Renal cortex interstitium (tissue), 11 donors: ENCODE measurements at regions not wholly inside any gene's neighbourhood (a gene's known extent, or its start where the extent isn't known, plus 50 kb on each side); places are given as distances from the start of the nearest gene placed in this dataset.
"Not testable (repeated sequence)": the region's sequence is repeated elsewhere in the genome, so short reads cannot be mapped to it uniquely, and the experiment has no call there.

ENCODE experiments used
- DNase-seq, 11 donors: peaks; one replicate each; pipeline ENCODE4 v3.0.0-alpha.2; 2013; ENCODE audit warnings: low read depth in 9 of 11, low spot score in 4 of 11; ENCODE audit errors: extremely low read depth in 1 of 11

GRCh38 chr1:58950897-58951296, 167.1 kb upstream of the JUN start:
- no peak for DNase-seq

DNA sequence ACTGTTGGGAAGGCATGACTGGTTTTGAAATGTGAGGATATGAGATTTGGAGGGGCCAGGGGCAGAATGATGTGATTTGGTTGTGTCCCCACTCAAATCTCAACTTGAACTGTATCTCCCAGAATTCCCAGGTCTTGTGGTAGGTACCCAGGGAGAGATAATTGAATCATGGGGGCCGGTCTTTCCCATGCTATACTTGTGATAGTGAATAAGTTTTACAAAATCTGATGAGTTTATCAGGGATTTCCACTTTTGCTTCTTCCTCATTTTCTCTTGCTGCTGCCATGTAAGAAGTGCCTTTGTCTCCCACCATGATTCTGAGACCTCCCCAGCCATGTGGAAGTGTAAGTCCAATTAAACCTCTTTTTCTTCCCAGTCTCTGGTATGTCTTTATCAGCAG, 170.1 kb upstream of the JUN start:
- DNase-seq: not testable (repeated sequence)

GRCh38 chr1:58963287-58963686, 179.4 kb upstream of the JUN start:
- DNase-seq: not testable (repeated sequence)

DNA sequence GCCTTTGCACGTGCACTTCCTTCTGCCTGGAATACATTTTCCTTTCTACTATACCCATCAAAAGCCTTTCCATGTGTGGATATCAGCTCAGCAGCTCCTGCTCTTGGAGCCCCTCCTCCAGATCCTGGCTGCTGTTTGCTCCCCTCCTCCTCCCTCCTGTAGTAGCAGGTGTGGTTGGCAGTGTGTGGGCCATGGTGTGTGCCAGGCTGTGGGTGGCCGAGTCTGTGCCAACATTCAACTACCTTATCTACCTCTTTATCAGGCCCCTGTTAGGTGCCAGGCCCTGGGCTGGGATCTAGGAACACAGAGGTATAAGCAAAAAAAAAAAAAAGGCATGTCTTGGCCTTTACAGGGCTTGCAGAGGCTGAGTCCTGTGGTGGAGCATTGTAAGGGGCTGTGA, 180.6 kb upstream of the JUN start:
- DNase-seq: no peak

DNA sequence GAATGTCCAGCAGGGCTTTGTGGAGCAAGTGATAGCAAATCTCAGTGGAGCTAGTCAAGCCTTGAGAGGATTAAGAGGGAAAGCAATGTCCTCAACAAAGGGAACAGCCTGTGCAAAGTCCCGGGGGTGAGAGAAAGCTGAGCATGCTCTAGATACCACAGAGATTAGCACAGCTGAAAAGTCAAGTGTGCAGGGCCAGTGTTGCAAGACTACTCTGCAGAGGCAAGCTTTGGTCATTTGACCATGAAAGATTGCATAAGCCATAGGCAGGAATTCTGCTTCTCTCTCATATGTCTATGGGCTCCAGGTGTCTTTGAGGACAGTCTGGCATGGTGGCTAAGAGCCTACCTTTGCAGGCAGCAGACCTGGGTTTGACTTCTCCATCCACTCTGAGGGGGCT, 181.0 kb upstream of the JUN start:
- DNase-seq: no peak

DNA sequence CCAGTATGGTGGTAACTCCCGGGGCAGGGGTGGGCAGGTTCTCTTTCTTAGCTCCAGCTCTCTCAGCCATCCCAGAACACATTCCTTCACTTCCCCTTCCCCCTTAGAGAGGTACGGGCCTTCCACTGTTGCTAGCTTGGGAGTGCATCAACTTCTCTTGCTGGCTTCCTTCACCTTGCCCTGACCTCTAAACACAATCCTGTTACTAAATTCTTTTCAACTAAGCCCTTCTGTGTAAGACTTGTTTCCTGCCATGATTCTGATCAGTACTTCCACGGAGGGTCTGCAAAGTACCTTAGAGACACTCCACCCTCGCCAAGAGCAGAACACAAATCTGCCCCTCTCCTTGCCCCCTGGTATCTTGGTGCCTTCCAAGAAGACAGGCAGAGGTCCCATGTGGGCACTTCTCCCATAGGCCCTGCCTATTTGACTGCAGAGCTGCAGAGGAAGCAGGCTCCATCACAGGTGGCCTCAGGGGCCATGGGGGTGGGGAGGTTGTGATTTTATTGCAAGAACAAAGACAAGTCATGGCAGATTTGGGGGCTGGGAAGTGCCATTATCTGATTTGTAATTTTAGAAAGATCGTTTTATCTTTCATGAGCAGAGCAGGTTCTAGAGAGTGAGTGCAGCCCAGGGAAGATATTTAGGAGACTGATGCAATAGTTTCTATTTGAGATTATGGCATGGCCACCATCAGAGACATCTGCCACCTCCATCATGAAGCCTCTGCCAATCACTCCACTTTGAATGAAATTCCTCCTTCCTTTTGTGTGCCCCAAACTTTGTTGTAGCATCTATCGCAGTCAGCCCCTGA, 182.5 kb upstream of the JUN start:
- no peak for DNase-seq

DNA sequence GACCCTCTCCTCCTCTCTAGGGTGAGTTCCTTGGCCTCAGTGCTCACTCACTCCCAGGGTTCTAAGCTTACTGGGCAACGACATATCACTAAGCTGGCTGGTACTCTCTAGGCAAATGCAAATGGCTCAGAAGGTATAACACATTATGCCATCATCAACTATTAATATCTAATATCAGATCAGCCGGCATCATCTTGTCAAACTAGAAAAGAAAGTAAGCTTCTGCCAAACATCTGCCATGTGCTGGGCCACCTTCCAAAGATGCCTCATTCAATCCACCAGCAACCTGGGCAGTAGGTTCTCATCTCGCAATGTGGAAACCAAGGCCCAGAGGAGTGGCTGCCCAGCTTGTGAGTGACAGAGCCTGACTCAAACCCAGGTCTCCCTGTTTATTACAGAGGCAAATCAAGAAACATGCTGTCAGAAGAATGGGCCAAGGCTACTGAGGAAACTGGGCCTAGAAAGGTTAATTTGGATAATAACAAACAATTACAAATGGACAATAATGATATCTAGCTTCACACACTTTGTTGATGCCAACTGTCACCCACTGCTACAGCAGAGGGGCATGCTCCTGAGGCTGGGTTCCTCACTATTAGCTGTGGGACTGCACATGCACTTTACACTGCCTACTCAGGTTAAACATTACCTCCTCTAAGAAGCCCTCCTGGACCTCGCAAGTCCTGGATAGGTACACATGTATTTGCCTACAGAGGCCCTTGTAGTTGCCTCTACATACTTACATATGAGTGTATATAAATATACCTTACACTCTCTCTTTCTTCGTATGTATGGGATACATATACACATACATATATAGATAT, 183.3 kb upstream of the JUN start:
- DNase-seq: no peak

DNA sequence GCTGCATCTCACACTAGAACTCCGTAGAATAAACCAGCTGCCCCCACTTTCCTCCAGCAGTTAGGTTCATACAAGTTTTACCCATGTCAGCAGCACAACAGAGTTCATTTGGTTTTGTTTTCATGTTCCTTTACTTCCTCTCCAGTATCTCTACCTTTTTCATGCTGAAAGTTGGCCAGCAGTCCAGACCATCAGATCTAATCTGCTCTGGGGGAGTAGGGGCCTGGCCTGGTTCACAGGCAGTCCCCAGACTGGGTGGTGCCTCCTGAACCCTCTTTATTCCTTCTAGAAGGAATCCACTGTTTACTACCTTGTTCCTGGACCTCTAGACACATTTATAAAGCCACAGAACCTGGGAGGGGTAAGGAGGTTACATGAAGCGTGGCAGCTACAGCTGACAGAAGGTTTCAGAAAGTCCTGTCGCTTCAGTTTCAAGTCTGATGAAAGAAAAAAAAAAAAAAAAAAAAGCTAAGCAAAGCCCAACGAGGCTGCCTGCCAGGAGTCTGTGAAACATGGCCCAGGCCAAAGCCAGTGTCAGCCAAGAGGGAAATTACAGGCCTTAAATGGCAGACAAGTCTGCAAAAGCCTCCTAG, 184.6 kb upstream of the JUN start:
- peak in 10 of 11 donors; percentile 21 to 61 (median 50) for DNase-seq

DNA sequence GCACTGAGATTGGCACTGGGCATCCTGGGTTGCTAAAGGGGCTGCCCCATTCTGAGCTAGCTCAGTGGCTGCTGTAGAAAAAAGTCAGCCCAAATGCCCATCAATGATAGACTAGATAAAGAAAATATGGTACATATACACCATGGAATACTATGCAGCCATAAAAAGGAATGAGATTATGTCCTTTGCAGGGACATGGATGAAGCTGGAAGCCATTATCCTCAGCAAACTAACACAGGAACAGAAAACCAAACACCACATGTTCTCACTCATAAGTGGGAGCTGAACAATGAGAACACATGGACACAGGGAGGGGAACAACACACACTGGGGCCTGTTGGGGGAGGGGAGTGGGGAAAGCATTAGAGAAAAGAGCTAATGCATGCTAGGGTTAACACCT, 185.3 kb upstream of the JUN start:
- not testable (repeated sequence) for DNase-seq

DNA sequence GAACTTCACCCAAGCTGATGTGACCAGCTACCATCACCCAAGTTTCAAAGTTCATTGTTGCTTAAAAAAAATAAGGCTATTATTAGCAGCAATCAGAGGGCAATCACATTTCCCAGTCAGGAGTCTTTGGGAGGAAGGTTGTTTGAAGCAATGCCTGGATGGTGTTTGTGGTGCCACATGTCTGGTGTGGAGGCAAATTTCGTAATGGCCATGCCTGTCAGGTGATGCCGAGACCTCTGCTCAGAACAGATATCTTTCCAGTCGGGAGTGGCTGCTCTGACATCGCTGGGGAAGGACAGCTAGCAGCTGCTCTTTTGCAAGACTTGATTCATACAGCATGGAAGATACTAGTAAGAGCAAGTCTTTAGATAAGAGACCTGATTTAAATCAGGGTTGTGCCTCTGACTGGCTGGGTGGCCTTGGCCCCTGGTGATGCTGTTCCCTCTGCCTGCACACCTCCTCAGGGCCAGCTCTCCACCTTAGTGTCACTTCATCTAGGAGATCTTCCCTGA, 187.8 kb upstream of the JUN start:
- DNase-seq: no peak

DNA sequence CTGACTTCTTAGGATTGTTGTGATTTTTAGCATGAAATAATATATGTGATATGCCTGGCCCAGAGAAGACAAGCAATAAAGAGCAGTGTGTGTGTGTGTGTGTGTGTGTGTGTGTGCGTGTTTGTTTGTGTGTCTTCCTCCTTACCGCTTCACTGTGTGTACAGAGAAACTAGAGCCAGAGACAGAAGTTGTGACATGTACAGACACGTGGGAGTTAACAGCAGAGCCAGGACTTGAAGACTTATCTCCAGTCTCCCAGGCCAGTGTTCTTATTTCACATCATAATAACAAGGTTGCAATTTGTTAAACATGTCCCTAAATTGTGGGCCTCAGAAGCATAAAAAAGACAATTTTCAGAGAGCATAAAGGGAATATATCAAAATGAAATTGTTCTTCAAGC, 192.0 kb upstream of the JUN start:
- peak in 2 of 11 donors; percentile 20 to 28 for DNase-seq

DNA sequence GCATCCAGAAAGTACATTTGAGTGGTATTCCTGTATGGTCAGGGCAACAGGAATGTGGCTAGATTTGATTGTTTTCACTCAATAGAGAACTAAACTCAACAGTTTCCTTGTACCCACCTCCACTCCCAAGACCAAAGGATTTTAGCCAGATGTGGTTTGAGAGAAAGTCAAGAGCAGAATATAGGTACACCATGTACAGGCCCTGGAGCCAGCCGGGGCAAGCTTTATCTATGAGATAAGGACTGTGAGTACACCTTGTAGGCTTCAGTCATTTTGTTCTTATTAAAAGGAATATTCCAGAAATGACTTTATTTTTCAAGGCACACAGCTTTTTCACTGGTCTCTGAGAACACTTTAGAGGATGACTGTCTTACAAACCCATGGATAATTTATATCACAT, 192.4 kb upstream of the JUN start:
- DNase-seq: no peak

DNA sequence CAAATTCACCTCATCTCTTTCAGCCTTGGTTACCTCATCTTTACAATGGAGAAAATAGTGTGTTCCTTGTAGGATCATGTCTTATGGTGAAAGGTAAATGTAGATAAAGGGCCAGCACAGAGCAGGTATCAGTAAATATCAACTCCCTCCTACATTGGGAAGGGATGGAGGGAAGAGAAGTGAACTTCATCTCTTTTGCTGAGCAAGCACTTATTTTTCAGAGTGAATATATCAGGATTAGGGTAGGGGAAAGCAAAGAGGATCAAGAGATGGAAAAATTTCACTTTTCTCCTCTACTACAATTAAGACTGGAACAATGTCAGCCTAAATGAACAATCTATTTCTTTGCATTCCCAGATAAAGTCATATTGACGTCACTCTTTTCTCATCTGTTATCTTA, 193.8 kb upstream of the JUN start:
- no peak for DNase-seq

DNA sequence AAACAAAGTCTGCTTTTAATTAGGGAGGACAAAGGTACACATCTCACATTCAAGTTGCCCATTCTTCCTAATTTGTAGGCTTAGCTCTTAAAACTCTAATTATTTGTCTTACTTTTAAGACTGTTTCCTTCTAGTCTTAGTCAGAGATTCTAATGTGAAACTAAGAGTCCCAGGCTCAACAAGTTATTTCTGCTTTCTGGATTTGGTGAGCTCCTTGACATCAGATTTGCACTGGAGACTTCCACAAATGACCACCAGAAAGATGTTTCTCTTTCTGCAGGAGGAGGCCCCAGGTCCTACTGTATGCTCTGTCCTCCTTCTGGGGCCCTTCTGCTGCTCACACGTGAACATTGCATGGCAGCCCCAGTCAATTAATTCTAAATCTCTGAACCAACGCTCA, 194.2 kb upstream of the JUN start:
- DNase-seq: no peak

- no peak for DNase-seq
These were observed 195.2 kb upstream of the JUN start for GRCh38 chr1:58979086-58979485.

DNA sequence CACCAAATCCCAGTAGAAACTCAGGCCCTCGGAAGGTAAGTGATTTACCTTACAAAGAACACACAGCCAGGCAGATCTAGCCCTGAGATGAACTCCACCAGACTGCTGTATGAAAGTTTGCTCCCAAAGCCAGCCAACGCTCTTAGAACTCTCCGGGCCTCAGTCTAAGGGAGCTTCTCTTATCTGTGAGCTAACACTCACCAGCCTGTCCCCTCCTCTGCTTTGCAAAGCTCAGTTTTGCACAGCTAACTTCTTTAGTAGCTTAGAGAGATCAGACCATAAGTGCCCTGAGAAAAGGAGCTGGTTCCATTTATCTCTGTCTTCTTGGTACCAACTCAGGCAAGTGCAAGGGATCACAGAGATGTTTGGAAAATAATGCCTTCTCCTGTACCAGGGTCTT, 195.8 kb upstream of the JUN start:
- no peak for DNase-seq

GRCh38 chr1:58981392-58981791, 197.5 kb upstream of the JUN start:
- no peak for DNase-seq

GRCh38 chr1:58982259-58982998, 198.6 kb upstream of the JUN start:
- DNase-seq: no peak

- no peak for DNase-seq
These were observed 199.3 kb upstream of the JUN start for GRCh38 chr1:58983162-58983561.
